ENCODE measurements at regions not wholly inside any gene's neighbourhood (a gene's known extent, or its start where the extent isn't known, plus 50 kb on each side); places are given as distances from the start of the nearest gene placed in this dataset.

DNA sequence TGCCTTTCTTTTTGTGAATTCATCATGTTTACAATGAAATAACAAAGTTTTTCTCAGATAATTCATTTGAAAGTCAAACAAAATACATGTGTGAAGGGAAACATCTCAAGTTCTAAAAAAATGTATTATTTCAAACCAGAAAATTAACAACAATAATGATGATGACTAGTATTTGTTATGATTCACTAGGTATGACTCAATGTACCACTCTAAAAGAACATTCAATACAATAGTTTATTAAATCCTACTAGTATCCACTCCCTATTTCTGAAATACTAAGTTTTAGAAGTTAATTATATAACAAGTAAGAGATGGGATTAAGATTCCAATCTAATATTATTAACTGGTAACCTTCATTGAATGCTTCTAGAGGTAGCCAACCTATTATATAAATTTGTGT is 1444.8 kb upstream of the CDH8 start:
- TF ChIP-seq, protein P1, sequence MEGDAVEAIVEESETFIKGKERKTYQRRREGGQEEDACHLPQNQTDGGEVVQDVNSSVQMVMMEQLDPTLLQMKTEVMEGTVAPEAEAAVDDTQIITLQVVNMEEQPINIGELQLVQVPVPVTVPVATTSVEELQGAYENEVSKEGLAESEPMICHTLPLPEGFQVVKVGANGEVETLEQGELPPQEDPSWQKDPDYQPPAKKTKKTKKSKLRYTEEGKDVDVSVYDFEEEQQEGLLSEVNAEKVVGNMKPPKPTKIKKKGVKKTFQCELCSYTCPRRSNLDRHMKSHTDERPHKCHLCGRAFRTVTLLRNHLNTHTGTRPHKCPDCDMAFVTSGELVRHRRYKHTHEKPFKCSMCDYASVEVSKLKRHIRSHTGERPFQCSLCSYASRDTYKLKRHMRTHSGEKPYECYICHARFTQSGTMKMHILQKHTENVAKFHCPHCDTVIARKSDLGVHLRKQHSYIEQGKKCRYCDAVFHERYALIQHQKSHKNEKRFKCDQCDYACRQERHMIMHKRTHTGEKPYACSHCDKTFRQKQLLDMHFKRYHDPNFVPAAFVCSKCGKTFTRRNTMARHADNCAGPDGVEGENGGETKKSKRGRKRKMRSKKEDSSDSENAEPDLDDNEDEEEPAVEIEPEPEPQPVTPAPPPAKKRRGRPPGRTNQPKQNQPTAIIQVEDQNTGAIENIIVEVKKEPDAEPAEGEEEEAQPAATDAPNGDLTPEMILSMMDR (IDR thresholded peaks at IDR 0.05), result no peak
- no peak for TF ChIP-seq POLR2A (IDR thresholded peaks at IDR 0.05)
